ENCODE measurements at regions not wholly inside any gene's neighbourhood (a gene's known extent, or its start where the extent isn't known, plus 50 kb on each side); places are given as distances from the start of the nearest gene placed in this dataset.

GRCh38 chr1:113286156-113286555, 104.2 kb upstream of the MAGI3 start:
- TF ChIP-seq CTCF (IDR thresholded peaks at IDR 0.05; ENCODE audit: low read depth, low read length, missing control alignments), result no peak
- DNase-seq (ENCODE audit: extremely low read depth, low read depth), result no peak
- no peak overlapping the region for H3K4me3 ChIP-seq (replicated peaks; ENCODE audit: low read depth, low read length)

GRCh38 chr1:113291777-113292602, 98.3 kb upstream of the MAGI3 start:
- no peak overlapping the region for H3K4me3 ChIP-seq (replicated peaks; ENCODE audit: low read depth, low read length)
- no peak for DNase-seq (ENCODE audit: extremely low read depth, low read depth)
- no peak for TF ChIP-seq CTCF (IDR thresholded peaks at IDR 0.05; ENCODE audit: low read depth, low read length, missing control alignments)

DNA sequence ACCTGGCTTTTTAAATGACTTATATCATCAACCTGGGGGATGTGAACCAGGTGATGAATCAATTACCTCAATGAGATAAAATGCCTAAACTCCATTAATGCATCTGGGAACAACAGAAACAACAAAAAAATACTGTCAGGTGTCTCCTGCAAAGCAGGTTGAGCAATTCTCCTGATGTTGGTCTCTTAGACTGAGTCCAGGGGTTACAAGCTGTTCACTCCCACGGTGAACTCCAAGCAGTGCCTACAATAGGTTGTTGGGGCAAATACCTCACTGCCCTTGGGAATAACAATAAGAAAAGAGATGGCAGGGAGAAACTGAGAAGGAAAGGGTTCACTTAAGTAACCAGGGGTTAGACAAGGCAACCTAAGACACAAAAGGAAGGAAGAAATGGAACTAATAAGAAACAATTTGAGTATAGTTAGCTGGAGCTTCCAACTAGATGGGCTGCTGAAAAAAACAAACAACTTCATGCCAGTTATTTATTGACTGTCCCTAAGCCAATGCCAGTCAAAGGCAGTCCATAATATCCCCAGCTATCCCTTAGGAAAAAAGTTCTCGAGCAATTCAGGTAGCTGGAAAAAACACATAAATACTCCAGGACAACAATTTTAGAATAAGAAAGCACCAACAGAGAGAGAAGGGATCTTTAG, 97.6 kb upstream of the MAGI3 start:
- no peak for DNase-seq (ENCODE audit: extremely low read depth, low read depth)
- H3K4me3 ChIP-seq (replicated peaks; ENCODE audit: low read depth, low read length), result no peak overlapping the region
- no peak for TF ChIP-seq CTCF (IDR thresholded peaks at IDR 0.05; ENCODE audit: low read depth, low read length, missing control alignments)

DNA sequence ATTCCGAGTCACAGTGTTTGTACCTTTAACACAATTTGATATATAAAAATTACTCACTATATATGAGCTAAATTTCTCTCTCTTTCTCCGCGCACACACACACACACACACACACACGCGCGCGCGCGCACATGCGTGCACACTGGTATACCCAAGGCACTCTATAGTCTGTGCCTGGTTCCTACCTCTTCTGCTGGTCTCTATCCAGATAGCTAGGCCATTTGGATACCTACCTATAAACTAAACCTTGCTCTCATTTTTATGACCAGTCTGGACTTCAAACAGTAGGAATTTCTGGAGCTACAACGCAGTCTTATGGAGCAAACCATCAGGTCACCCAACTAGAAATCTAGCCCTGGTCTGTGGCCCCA, 97.1 kb upstream of the MAGI3 start:
- DNase-seq (ENCODE audit: extremely low read depth, low read depth), result no peak
- no peak for TF ChIP-seq CTCF (IDR thresholded peaks at IDR 0.05; ENCODE audit: low read depth, low read length, missing control alignments)
- no peak overlapping the region for H3K4me3 ChIP-seq (replicated peaks; ENCODE audit: low read depth, low read length)

DNA sequence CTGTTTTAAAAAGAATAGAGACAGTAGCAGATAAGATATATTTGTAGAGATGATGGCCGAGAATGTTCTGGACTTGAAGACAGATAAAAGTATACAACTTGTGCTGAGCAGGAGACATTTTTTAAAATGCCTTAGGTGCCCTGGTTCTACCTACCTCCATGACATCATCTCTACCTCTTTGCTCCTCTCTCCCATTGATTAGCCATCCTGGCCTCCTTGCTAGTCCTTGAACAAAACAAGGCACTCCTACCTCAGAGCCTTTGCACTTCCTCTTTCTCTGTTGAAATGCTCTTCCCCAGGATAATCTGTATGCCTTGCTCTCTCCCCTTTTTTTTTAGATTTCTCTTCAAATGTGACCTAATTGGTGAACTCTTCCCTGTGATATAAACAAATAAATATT, 92.6 kb upstream of the MAGI3 start:
- no peak overlapping the region for H3K4me3 ChIP-seq (replicated peaks; ENCODE audit: low read depth, low read length)
- TF ChIP-seq CTCF (IDR thresholded peaks at IDR 0.05; ENCODE audit: low read depth, low read length, missing control alignments), result no peak
- no peak for DNase-seq (ENCODE audit: extremely low read depth, low read depth)

GRCh38 chr1:113298941-113299340, 91.4 kb upstream of the MAGI3 start:
- no peak for TF ChIP-seq CTCF (IDR thresholded peaks at IDR 0.05; ENCODE audit: low read depth, low read length, missing control alignments)
- no peak overlapping the region for H3K4me3 ChIP-seq (replicated peaks; ENCODE audit: low read depth, low read length)
- DNase-seq (ENCODE audit: extremely low read depth, low read depth), result no peak

All from HFF-Myc (cell line).